ENCODE measurements at regions not wholly inside any gene's neighbourhood (a gene's known extent, or its start where the extent isn't known, plus 50 kb on each side); places are given as distances from the start of the nearest gene placed in this dataset.

DNA sequence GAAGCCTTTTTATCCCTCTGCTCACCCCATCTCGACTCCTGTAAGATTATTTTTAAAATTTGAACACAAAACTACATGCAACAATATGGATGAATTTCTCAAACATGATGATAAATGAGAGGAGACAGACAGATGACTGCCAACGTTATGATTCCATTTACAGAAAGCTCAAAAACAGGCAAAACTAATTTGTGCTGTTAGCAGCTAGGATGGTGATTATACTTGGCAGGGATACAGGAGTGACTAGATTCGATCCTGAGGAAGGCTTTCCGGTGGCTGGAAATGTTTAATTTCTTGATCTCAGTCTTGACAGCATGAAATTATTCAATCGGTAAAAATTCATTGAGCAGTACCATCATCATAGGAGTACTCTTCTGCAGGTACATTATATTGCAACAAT lies 163.4 kb upstream of the SH3BP4 start:
- Histone ChIP-seq H3K27ac (no peak overlapping the region), H3K27me3 (no peaks in the 10 kb centered on the region), H3K9me3 (peaks cover 6% of the 10 kb centered on the region), H3K4me3 (no peak overlapping the region), H3K36me3 (no peaks in the 10 kb centered on the region), H3K4me1 (no peaks in the 10 kb centered on the region)
- WGBS, result 45% methylated on average over 5 of the region's 5 CpGs
- TF ChIP-seq EP300 (IDR thresholded peaks at IDR 0.05), result no peak
- TF ChIP-seq, protein P1, sequence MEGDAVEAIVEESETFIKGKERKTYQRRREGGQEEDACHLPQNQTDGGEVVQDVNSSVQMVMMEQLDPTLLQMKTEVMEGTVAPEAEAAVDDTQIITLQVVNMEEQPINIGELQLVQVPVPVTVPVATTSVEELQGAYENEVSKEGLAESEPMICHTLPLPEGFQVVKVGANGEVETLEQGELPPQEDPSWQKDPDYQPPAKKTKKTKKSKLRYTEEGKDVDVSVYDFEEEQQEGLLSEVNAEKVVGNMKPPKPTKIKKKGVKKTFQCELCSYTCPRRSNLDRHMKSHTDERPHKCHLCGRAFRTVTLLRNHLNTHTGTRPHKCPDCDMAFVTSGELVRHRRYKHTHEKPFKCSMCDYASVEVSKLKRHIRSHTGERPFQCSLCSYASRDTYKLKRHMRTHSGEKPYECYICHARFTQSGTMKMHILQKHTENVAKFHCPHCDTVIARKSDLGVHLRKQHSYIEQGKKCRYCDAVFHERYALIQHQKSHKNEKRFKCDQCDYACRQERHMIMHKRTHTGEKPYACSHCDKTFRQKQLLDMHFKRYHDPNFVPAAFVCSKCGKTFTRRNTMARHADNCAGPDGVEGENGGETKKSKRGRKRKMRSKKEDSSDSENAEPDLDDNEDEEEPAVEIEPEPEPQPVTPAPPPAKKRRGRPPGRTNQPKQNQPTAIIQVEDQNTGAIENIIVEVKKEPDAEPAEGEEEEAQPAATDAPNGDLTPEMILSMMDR (IDR thresholded peaks at IDR 0.05), result no peak
- no peak for TF ChIP-seq POLR2AphosphoS5 (IDR thresholded peaks at IDR 0.05)
- no peak for DNase-seq (ENCODE audit: low spot score in 2 of 2)

DNA sequence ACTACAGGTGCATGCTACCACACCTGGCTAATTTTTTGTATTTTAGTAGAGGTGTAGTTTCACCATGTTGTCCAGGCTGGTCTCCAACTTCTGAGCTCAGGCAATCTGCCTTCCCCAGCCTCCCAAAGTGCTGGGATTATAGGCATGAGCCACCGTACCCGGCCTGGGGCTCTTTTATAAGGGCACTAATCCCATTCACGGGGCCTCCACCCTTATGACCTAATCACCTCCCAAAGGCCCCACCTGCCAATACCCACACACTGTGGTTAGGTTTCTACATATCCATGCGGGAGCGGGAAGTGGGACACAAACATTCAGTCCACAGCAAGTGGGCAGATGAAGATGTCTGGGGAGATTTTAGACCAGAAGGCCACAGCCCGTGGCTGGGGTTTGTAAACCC lies 164.7 kb upstream of the SH3BP4 start:
- WGBS, result 64% methylated on average over 5 of the region's 6 CpGs
- no peaks in the 10 kb centered on the region for H3K4me1 ChIP-seq
- no peak for DNase-seq (ENCODE audit: low spot score in 2 of 2)
- no peak overlapping the region for H3K4me3 ChIP-seq
- H3K27me3 ChIP-seq, result no peaks in the 10 kb centered on the region
- no peaks in the 10 kb centered on the region for H3K36me3 ChIP-seq
- peaks cover 8% of the 10 kb centered on the region for H3K9me3 ChIP-seq
- H3K27ac ChIP-seq, result no peak overlapping the region
- no peak for TF ChIP-seq EP300 (IDR thresholded peaks at IDR 0.05)
- TF ChIP-seq, protein P1 (IDR thresholded peaks at IDR 0.05), result no peak
- no peak for TF ChIP-seq POLR2A (IDR thresholded peaks at IDR 0.05)
- no peak for TF ChIP-seq POLR2AphosphoS5 (IDR thresholded peaks at IDR 0.05)

DNA sequence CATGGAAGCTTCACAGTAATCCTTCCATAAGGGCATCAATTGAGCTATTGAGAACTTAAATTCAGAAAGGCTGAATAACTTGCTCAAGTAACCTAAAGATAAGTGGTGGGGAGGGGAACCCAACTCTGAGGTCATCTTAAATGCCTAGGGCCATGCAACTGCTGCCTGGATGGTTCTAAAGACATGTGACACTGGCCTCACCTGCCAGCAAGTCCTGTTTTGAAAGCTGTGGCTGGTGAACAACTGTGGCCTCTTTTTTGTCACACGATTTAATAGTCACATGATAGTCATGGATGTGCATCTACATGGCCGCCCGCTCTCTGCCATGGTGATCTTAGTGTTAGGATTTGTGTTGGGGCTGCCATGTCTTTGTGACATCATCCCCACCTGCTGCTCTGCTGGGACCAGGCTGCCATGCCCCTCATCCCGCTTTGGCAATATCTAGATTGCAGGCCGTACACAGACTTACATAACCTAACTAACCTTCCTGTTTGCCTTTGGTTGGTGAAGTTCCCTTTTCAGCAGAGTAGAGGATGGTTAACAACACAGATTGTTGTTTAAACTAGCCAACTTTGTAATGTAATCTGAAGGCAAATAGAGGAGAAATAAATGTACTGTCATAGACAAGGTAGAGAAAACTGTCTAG lies 177.9 kb upstream of the SH3BP4 start:
- Histone ChIP-seq H3K4me1 (no peaks in the 10 kb centered on the region), H3K4me3 (no peak overlapping the region), H3K27me3 (no peaks in the 10 kb centered on the region), H3K27ac (no peak overlapping the region), H3K9me3 (no peaks in the 10 kb centered on the region), H3K36me3 (no peaks in the 10 kb centered on the region)
- TF ChIP-seq, protein P1 (IDR thresholded peaks at IDR 0.05), result no peak
- TF ChIP-seq POLR2AphosphoS5 (IDR thresholded peaks at IDR 0.05) (no peak), EP300 (IDR thresholded peaks at IDR 0.05) (no peak), POLR2A (IDR thresholded peaks at IDR 0.05) (no peak)
- 76% methylated on average over 4 of the region's 5 CpGs for WGBS
- DNase-seq (ENCODE audit: low spot score in 2 of 2), result no peak

DNA sequence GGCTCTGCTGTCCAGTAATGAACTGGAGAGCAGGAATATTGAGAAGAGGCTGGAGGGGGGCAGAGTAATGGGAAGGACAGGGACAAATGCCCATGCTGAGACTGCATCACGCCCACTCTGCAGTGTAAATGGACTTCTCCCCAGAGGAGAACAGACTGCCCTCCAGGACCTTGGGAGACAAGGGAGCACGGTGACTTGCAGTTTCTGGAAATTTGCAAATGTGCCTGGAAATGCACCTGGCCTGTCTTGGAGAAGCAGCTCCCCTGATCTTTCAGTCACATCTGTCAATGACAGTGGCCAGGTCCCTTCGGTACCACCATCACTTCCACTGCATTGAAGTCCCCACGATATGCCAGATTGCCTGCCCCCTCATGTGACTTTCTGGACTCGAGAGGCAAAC lies 178.7 kb upstream of the SH3BP4 start:
- Histone ChIP-seq H3K4me1 (no peaks in the 10 kb centered on the region), H3K27me3 (no peaks in the 10 kb centered on the region), H3K9me3 (no peaks in the 10 kb centered on the region), H3K27ac (no peak overlapping the region), H3K36me3 (no peaks in the 10 kb centered on the region), H3K4me3 (no peak overlapping the region)
- no peak for TF ChIP-seq POLR2AphosphoS5 (IDR thresholded peaks at IDR 0.05)
- TF ChIP-seq POLR2A (IDR thresholded peaks at IDR 0.05), result no peak
- TF ChIP-seq EP300 (IDR thresholded peaks at IDR 0.05), result no peak
- TF ChIP-seq, protein P1 (IDR thresholded peaks at IDR 0.05), result no peak
- DNase-seq (ENCODE audit: low spot score in 2 of 2), result no peak
- 96% methylated on average over 5 of the region's 5 CpGs for WGBS

DNA sequence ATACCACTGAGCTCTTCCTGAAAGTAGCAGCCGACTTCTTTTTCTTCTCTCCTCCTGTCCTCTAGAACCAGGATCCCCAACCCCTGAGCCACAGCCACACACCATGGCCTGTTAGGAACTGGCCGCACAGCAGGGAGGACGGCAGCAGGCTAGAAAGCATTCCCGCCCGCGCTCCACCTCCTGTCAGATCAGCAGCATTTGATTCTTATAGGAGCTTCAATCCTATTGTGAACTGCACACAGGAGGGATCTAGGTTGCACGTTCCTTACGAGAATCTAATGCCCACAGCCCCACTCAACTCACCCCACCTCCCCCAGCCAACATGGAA lies 179.1 kb upstream of the SH3BP4 start:
- no peak for DNase-seq (ENCODE audit: low spot score in 2 of 2)
- Histone ChIP-seq H3K36me3 (no peaks in the 10 kb centered on the region), H3K9me3 (no peaks in the 10 kb centered on the region), H3K4me1 (no peaks in the 10 kb centered on the region), H3K27ac (no peak overlapping the region), H3K4me3 (no peak overlapping the region), H3K27me3 (no peaks in the 10 kb centered on the region)
- TF ChIP-seq EP300 (IDR thresholded peaks at IDR 0.05), result no peak
- TF ChIP-seq, protein P1 (IDR thresholded peaks at IDR 0.05), result no peak
- TF ChIP-seq POLR2AphosphoS5 (IDR thresholded peaks at IDR 0.05), result no peak
- TF ChIP-seq POLR2A (IDR thresholded peaks at IDR 0.05), result no peak
- WGBS, result 82% methylated on average over 8 of the region's 8 CpGs

Measured in suprapubic skin (tissue), 4 donors.